ENCODE measurements at regions not wholly inside any gene's neighbourhood (a gene's known extent, or its start where the extent isn't known, plus 50 kb on each side); places are given as distances from the start of the nearest gene placed in this dataset.

- H3K4me2 ChIP-seq (ENCODE audit: extremely low read depth, insufficient read depth, low read length) = no peak overlapping the region
- H3K27me3 ChIP-seq (ENCODE audit: control insufficient read depth, insufficient read depth, low read length) = no peaks in the 10 kb centered on the region
- no peak overlapping the region for H3K27ac ChIP-seq (ENCODE audit: insufficient read depth, low read length)
- no peaks in the 10 kb centered on the region for H4K20me1 ChIP-seq (ENCODE audit: control insufficient read depth, extremely low read depth, insufficient read depth, low read length)
- H3K36me3 ChIP-seq (ENCODE audit: control insufficient read depth, insufficient read depth, low read length) = no peaks in the 10 kb centered on the region
- no peaks in the 10 kb centered on the region for H3K9me3 ChIP-seq (ENCODE audit: control insufficient read depth, insufficient read depth, low read depth, low read length)
- no peaks in the 10 kb centered on the region for H3K4me1 ChIP-seq (ENCODE audit: control insufficient read depth, extremely low read depth, insufficient read depth, low read length)
- H3K79me2 ChIP-seq (ENCODE audit: control insufficient read depth, insufficient read depth, low read length) = no peaks in the 10 kb centered on the region
- no peak overlapping the region for H3K4me3 ChIP-seq (replicated peaks in 1 of 4; ENCODE audit: control extremely low read depth in 1 of 4, insufficient read depth in 1 of 4, low read depth in 3 of 4, low read length in 4 of 4)
- no peak for TF ChIP-seq CTCF (conservative IDR thresholded peaks at IDR 0.05 in 1 of 2, IDR thresholded peaks at IDR 0.05 in 1 of 2; ENCODE audit: low read depth in 1 of 2, low read length in 2 of 2)
- TF ChIP-seq EZH2 (IDR thresholded peaks at IDR 0.05; ENCODE audit: low read length, missing control alignments) = no peak
- H3K9ac ChIP-seq (ENCODE audit: insufficient read depth, low read length) = no peak overlapping the region
- no peak for DNase-seq (ENCODE audit: low read depth in 2 of 2)
- no peak overlapping the region for H2AFZ ChIP-seq (ENCODE audit: low read length)
These were observed 506.2 kb upstream of the EEF2KMT start for GRCh38 chr16:5603836-5604235.

GRCh38 chr16:5601957-5602356, 504.4 kb upstream of the EEF2KMT start:
- H3K9me3 ChIP-seq (ENCODE audit: control insufficient read depth, insufficient read depth, low read depth, low read length) = no peaks in the 10 kb centered on the region
- no peaks in the 10 kb centered on the region for H3K27me3 ChIP-seq (ENCODE audit: control insufficient read depth, insufficient read depth, low read length)
- no peak overlapping the region for H3K27ac ChIP-seq (ENCODE audit: insufficient read depth, low read length)
- no peak for TF ChIP-seq CTCF (conservative IDR thresholded peaks at IDR 0.05 in 1 of 2, IDR thresholded peaks at IDR 0.05 in 1 of 2; ENCODE audit: low read depth in 1 of 2, low read length in 2 of 2)
- TF ChIP-seq EZH2 (IDR thresholded peaks at IDR 0.05; ENCODE audit: low read length, missing control alignments) = no peak
- no peak overlapping the region for H3K9ac ChIP-seq (ENCODE audit: insufficient read depth, low read length)
- no peak overlapping the region for H3K4me2 ChIP-seq (ENCODE audit: extremely low read depth, insufficient read depth, low read length)
- no peaks in the 10 kb centered on the region for H4K20me1 ChIP-seq (ENCODE audit: control insufficient read depth, extremely low read depth, insufficient read depth, low read length)
- H3K79me2 ChIP-seq (ENCODE audit: control insufficient read depth, insufficient read depth, low read length) = no peaks in the 10 kb centered on the region
- DNase-seq (ENCODE audit: low read depth in 2 of 2) = no peak
- no peaks in the 10 kb centered on the region for H3K4me1 ChIP-seq (ENCODE audit: control insufficient read depth, extremely low read depth, insufficient read depth, low read length)
- H3K4me3 ChIP-seq (replicated peaks in 1 of 4; ENCODE audit: control extremely low read depth in 1 of 4, insufficient read depth in 1 of 4, low read depth in 3 of 4, low read length in 4 of 4) = no peak overlapping the region
- no peaks in the 10 kb centered on the region for H3K36me3 ChIP-seq (ENCODE audit: control insufficient read depth, insufficient read depth, low read length)
- H2AFZ ChIP-seq (ENCODE audit: low read length) = no peak overlapping the region

GRCh38 chr16:5598793-5599192, 501.2 kb upstream of the EEF2KMT start:
- Histone ChIP-seq H3K27ac (ENCODE audit: insufficient read depth, low read length) (no peak overlapping the region), H3K79me2 (ENCODE audit: control insufficient read depth, insufficient read depth, low read length) (no peaks in the 10 kb centered on the region), H3K9ac (ENCODE audit: insufficient read depth, low read length) (no peak overlapping the region), H2AFZ (ENCODE audit: low read length) (no peak overlapping the region), H3K4me1 (ENCODE audit: control insufficient read depth, extremely low read depth, insufficient read depth, low read length) (no peaks in the 10 kb centered on the region), H3K27me3 (ENCODE audit: control insufficient read depth, insufficient read depth, low read length) (no peaks in the 10 kb centered on the region), H3K4me2 (ENCODE audit: extremely low read depth, insufficient read depth, low read length) (no peak overlapping the region), H3K36me3 (ENCODE audit: control insufficient read depth, insufficient read depth, low read length) (no peaks in the 10 kb centered on the region), H3K9me3 (ENCODE audit: control insufficient read depth, insufficient read depth, low read depth, low read length) (no peaks in the 10 kb centered on the region), H4K20me1 (ENCODE audit: control insufficient read depth, extremely low read depth, insufficient read depth, low read length) (no peaks in the 10 kb centered on the region), H3K4me3 (replicated peaks in 1 of 4; ENCODE audit: control extremely low read depth in 1 of 4, insufficient read depth in 1 of 4, low read depth in 3 of 4, low read length in 4 of 4) (no peak overlapping the region)
- DNase-seq (ENCODE audit: low read depth in 2 of 2) = no peak
- TF ChIP-seq CTCF (conservative IDR thresholded peaks at IDR 0.05 in 1 of 2, IDR thresholded peaks at IDR 0.05 in 1 of 2; ENCODE audit: low read depth in 1 of 2, low read length in 2 of 2) (no peak), EZH2 (IDR thresholded peaks at IDR 0.05; ENCODE audit: low read length, missing control alignments) (no peak)

Data from fibroblast of lung (primary cell).